Umbilical cord (tissue), 1 donor: ENCODE measurements at regions not wholly inside any gene's neighbourhood (a gene's known extent, or its start where the extent isn't known, plus 50 kb on each side); places are given as distances from the start of the nearest gene placed in this dataset.

ENCODE experiments used
- DNase-seq: peaks from one replicate; pipeline ENCODE4 v3.0.0-alpha.2; 2015; ENCODE audit warnings: low spot score

GRCh38 chr20:57793421-57793820 lies 83.6 kb upstream of the PMEPA1 start:
- DNase-seq: no peak

GRCh38 chr20:57792386-57793080 lies 82.7 kb upstream of the PMEPA1 start:
- no peak for DNase-seq

- no peak for DNase-seq
These were observed 82.2 kb upstream of the PMEPA1 start for GRCh38 chr20:57791966-57792365.

GRCh38 chr20:57791178-57791962 lies 81.6 kb upstream of the PMEPA1 start:
- DNase-seq: no peak

GRCh38 chr20:57790176-57790575 lies 80.4 kb upstream of the PMEPA1 start:
- DNase-seq: no peak

- DNase-seq: no peak
These were observed 79.3 kb upstream of the PMEPA1 start for GRCh38 chr20:57788936-57789613.

GRCh38 chr20:57787990-57788781 lies 78.4 kb upstream of the PMEPA1 start:
- no peak for DNase-seq

GRCh38 chr20:57787151-57787989 lies 77.6 kb upstream of the PMEPA1 start:
- DNase-seq: no peak

GRCh38 chr20:57786304-57786932 lies 76.6 kb upstream of the PMEPA1 start:
- DNase-seq: no peak

GRCh38 chr20:57785720-57786119 lies 75.9 kb upstream of the PMEPA1 start:
- DNase-seq: no peak

GRCh38 chr20:57785061-57785460 lies 75.2 kb upstream of the PMEPA1 start:
- DNase-seq: no peak

- DNase-seq: no peak
These were observed 74.4 kb upstream of the PMEPA1 start for GRCh38 chr20:57783956-57784837.

GRCh38 chr20:57783196-57783595 lies 73.4 kb upstream of the PMEPA1 start:
- DNase-seq: no peak

- DNase-seq: no peak
These were observed 72.8 kb upstream of the PMEPA1 start for GRCh38 chr20:57782631-57783041.

- no peak for DNase-seq
These were observed 72.1 kb upstream of the PMEPA1 start for GRCh38 chr20:57781901-57782300.

- no peak for DNase-seq
These were observed 71.1 kb upstream of the PMEPA1 start for GRCh38 chr20:57780906-57781305.

- DNase-seq: no peak
These were observed 70.6 kb upstream of the PMEPA1 start for GRCh38 chr20:57780398-57780797.

GRCh38 chr20:57779401-57780003 lies 69.7 kb upstream of the PMEPA1 start:
- DNase-seq: no peak

- no peak for DNase-seq
These were observed 68.1 kb upstream of the PMEPA1 start for GRCh38 chr20:57777911-57778310.
